ENCODE measurements at regions not wholly inside any gene's neighbourhood (a gene's known extent, or its start where the extent isn't known, plus 50 kb on each side); places are given as distances from the start of the nearest gene placed in this dataset.

DNA sequence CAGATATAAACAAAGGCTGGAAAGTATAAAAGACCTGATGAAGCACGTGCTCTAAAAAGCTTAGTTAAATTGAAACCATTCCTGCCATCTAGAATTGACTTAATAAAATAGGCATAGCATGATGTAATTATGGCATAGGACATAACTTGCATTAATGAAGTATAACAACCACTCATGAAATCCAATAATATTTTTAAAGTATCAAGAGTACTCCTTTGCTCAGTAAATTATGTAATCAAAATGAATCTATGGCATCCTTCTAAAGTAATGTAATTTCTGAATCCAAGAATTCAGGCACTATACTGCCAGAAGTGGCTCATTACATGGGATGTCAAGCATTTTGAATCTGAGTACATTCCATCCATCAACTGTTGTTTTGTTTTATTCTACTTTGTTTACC lies 548.5 kb upstream of the NRP1 start:
- Histone ChIP-seq H3K4me3 (replicated peaks in 1 of 3; ENCODE audit: low read depth in 2 of 3, low read length in 3 of 3) (no peak overlapping the region), H3K36me3 (replicated peaks in 1 of 2; ENCODE audit: control insufficient read depth in 1 of 2, insufficient read depth in 2 of 2, low read length in 2 of 2) (no peaks in the 10 kb centered on the region), H3K27me3 (ENCODE audit: control insufficient read depth in 2 of 2, insufficient read depth in 2 of 2, low read length in 2 of 2) (no peaks in the 10 kb centered on the region), H3K79me2 (ENCODE audit: insufficient read depth, low read length) (no peaks in the 10 kb centered on the region), H3K9ac (ENCODE audit: insufficient read depth, low read length, poor library complexity, severe bottlenecking) (no peak overlapping the region), H3K4me2 (replicated peaks; ENCODE audit: extremely low read depth, low read length, poor library complexity, severe bottlenecking) (no peak overlapping the region), H3K27ac (ENCODE audit: low read depth in 1 of 2, low read length in 2 of 2) (no peak overlapping the region), H3K4me1 (ENCODE audit: control insufficient read depth in 1 of 2, insufficient read depth in 2 of 2, low read length in 2 of 2) (no peaks in the 10 kb centered on the region), H2AFZ (ENCODE audit: insufficient read depth, low read depth, low read length, poor library complexity, severe bottlenecking) (no peak overlapping the region), H3K9me3 (replicated peaks in 1 of 2; ENCODE audit: control insufficient read depth in 1 of 2, insufficient read depth in 1 of 2, low read length in 2 of 2) (no peaks in the 10 kb centered on the region), H4K20me1 (ENCODE audit: insufficient read depth, low read length) (no peaks in the 10 kb centered on the region)
- no peak for DNase-seq
- peaks cover 2 to 12% (median 6%) of the 10 kb centered on the region in 7 donors for H3K9me3 Mint-ChIP-seq
- peaks cover 4 to 8% (median 6%) of the 10 kb centered on the region in 3 donors for H3K27me3 Mint-ChIP-seq (ENCODE audit: low read depth in 3 of 3)
- no CpG with 5 or more reads among the region's 1 CpG for WGBS (ENCODE audit: insufficient coverage)
- intact Hi-C loops (cut with micrococcal nuclease): no loop called here
- TF ChIP-seq, protein P1, sequence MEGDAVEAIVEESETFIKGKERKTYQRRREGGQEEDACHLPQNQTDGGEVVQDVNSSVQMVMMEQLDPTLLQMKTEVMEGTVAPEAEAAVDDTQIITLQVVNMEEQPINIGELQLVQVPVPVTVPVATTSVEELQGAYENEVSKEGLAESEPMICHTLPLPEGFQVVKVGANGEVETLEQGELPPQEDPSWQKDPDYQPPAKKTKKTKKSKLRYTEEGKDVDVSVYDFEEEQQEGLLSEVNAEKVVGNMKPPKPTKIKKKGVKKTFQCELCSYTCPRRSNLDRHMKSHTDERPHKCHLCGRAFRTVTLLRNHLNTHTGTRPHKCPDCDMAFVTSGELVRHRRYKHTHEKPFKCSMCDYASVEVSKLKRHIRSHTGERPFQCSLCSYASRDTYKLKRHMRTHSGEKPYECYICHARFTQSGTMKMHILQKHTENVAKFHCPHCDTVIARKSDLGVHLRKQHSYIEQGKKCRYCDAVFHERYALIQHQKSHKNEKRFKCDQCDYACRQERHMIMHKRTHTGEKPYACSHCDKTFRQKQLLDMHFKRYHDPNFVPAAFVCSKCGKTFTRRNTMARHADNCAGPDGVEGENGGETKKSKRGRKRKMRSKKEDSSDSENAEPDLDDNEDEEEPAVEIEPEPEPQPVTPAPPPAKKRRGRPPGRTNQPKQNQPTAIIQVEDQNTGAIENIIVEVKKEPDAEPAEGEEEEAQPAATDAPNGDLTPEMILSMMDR (IDR thresholded peaks at IDR 0.05): no peak
- no peak overlapping the region for H3K27ac Mint-ChIP-seq
- no peaks in the 10 kb centered on the region for H3K4me1 Mint-ChIP-seq
- H3K36me3 Mint-ChIP-seq: no peaks in the 10 kb centered on the region
- no peak overlapping the region for H3K4me3 Mint-ChIP-seq

DNA sequence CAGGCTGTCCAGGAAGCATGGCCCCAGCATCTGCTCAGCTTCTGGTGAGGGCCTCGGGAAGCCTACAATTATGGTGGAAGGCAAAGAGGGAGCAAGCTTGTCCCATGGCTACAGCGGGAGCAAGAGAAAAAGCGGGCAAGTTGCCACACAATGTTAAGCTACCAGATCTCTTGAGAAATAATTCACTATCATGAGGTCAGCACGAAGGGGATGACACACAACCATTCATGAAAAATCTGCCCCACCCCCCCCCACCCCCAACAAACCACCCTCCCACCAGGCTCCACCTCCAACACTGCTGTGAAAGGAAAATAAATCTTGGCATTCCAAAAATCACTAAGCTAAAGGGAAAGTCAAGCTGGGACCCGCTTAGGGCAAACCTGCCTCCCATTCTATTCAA lies 545.8 kb upstream of the NRP1 start:
- no peak for DNase-seq
- Mint-ChIP-seq H3K9me3 (peaks cover 2 to 17% (median 7%) of the 10 kb centered on the region in 7 donors), H3K36me3 (no peaks in the 10 kb centered on the region), H3K27me3 (ENCODE audit: low read depth in 3 of 3) (peaks cover 4 to 6% (median 4%) of the 10 kb centered on the region in 3 donors), H3K4me3 (no peak overlapping the region), H3K4me1 (peaks cover 16% of the 10 kb centered on the region), H3K27ac (peak overlapping the region in 1 of 7 donors; percentile 53)
- Histone ChIP-seq H3K27ac (ENCODE audit: low read depth in 1 of 2, low read length in 2 of 2) (no peak overlapping the region), H4K20me1 (ENCODE audit: insufficient read depth, low read length) (no peaks in the 10 kb centered on the region), H3K4me1 (ENCODE audit: control insufficient read depth in 1 of 2, insufficient read depth in 2 of 2, low read length in 2 of 2) (peaks cover 16 to 19% of the 10 kb centered on the region in 2 donors), H3K9ac (ENCODE audit: insufficient read depth, low read length, poor library complexity, severe bottlenecking) (no peak overlapping the region), H3K4me3 (replicated peaks in 1 of 3; ENCODE audit: low read depth in 2 of 3, low read length in 3 of 3) (no peak overlapping the region), H3K79me2 (ENCODE audit: insufficient read depth, low read length) (no peaks in the 10 kb centered on the region), H3K36me3 (replicated peaks in 1 of 2; ENCODE audit: control insufficient read depth in 1 of 2, insufficient read depth in 2 of 2, low read length in 2 of 2) (no peaks in the 10 kb centered on the region), H3K9me3 (replicated peaks in 1 of 2; ENCODE audit: control insufficient read depth in 1 of 2, insufficient read depth in 1 of 2, low read length in 2 of 2) (no peaks in the 10 kb centered on the region), H3K27me3 (ENCODE audit: control insufficient read depth in 2 of 2, insufficient read depth in 2 of 2, low read length in 2 of 2) (no peaks in the 10 kb centered on the region), H2AFZ (ENCODE audit: insufficient read depth, low read depth, low read length, poor library complexity, severe bottlenecking) (no peak overlapping the region), H3K4me2 (replicated peaks; ENCODE audit: extremely low read depth, low read length, poor library complexity, severe bottlenecking) (no peak overlapping the region)
- intact Hi-C loops (cut with micrococcal nuclease): no loop called here
- WGBS (ENCODE audit: insufficient coverage): 100% methylated on average over 2 of the region's 5 CpGs
- TF ChIP-seq, protein P1 (IDR thresholded peaks at IDR 0.05): no peak

Measured in CD14-positive monocyte (primary cell).